Forelimb muscle (tissue), 1 donor: ENCODE measurements at regions not wholly inside any gene's neighbourhood (a gene's known extent, or its start where the extent isn't known, plus 50 kb on each side); places are given as distances from the start of the nearest gene placed in this dataset.

ENCODE experiments used
- DNase-seq: peaks from one replicate; pipeline ENCODE4 v3.0.0-alpha.2; 2013; ENCODE audit warnings: low read depth

- DNase-seq = no peak
Measured at GRCh38 chr14:73782623-73783022, 68.4 kb upstream of the PNMA1 start.

- DNase-seq = no peak
Measured at GRCh38 chr14:73780896-73781295, 66.7 kb upstream of the PNMA1 start.

- no peak for DNase-seq
Measured at GRCh38 chr14:73780391-73780790, 66.2 kb upstream of the PNMA1 start.

- no peak for DNase-seq
Measured at GRCh38 chr14:73778736-73779135, 64.6 kb upstream of the PNMA1 start.

- DNase-seq = no peak
Measured at GRCh38 chr14:73777420-73777819, 63.2 kb upstream of the PNMA1 start.

GRCh38 chr14:73776194-73776537 lies 62.0 kb upstream of the PNMA1 start:
- no peak for DNase-seq

- no peak for DNase-seq
Measured at GRCh38 chr14:73775339-73776193, 61.4 kb upstream of the PNMA1 start.

GRCh38 chr14:73774671-73775070 lies 60.5 kb upstream of the PNMA1 start:
- no peak for DNase-seq

- DNase-seq = no peak
Measured at GRCh38 chr14:73774241-73774570, 60.0 kb upstream of the PNMA1 start.

GRCh38 chr14:73773441-73774240 lies 59.5 kb upstream of the PNMA1 start:
- DNase-seq = no peak

- DNase-seq = no peak
Measured at GRCh38 chr14:73771848-73772638, 57.9 kb upstream of the PNMA1 start.

GRCh38 chr14:73770977-73771847 lies 57.0 kb upstream of the PNMA1 start:
- no peak for DNase-seq

GRCh38 chr14:73768107-73768506 lies 53.9 kb upstream of the PNMA1 start:
- no peak for DNase-seq

GRCh38 chr14:73764406-73765280 lies 50.5 kb upstream of the PNMA1 start:
- no peak for DNase-seq
